K562 (cell line): ENCODE measurements at regions not wholly inside any gene's neighbourhood (a gene's known extent, or its start where the extent isn't known, plus 50 kb on each side); places are given as distances from the start of the nearest gene placed in this dataset.
A peak's percentile ranks its signal among the peaks of the same experiment; 100 is the strongest.

ENCODE experiments used
- ATAC-seq: fragments of 200-7000 bp; cut with Tn5 transposase; 3 replicates; pipeline ENCODE4 v1.9.1; 2020; ENCODE audit warnings: moderate library complexity
- BruUV-seq: library from RNA; stranded (reverse); fragments of 400-500 nt; replicated peaks from 2 replicates; lab custom pipeline; 2021; lab: Mats Ljungman, UMichigan
- CTCF ChIA-PET: fragments of 300-600 bp; formaldehyde crosslinking; extraction: SDS; loops from one replicate; lab custom pipeline; 2021; ENCODE audit warnings: low intra/inter-chr PET ratio; lab: Yijun Ruan, JAX
- POLR2A ChIA-PET: fragments of 300-600, 350-650 bp; sonication (Branson Sonifier 250); formaldehyde crosslinking; extraction: SDS; loops from one replicate; lab custom pipeline; 2021; ENCODE audit warnings: antibody characterized with exemption, inconsistent platforms; lab: Yijun Ruan, JAX
- DNase-seq, 4 experiments: peaks; one replicate each; pipeline versions ENCODE4 v3.0.0 to v3.0.0-alpha.2; 2011 to 2018; ENCODE audit warnings: low spot score in 3 of 4, mixed read lengths in 3 of 4; ENCODE audit errors: extremely low read depth in 1 of 4
- FAIRE-seq: peaks from 2 replicates; lab custom pipeline; 2011; peaks lifted over from hg19 to GRCh38; lab: Jason Lieb, UNC
- H2AFZ ChIP-seq: 2 replicates; pipeline ENCODE4 v1.6.0; 2011; ENCODE audit warnings: low read depth, low read length, control low read depth, inconsistent platforms
- H3K27ac ChIP-seq: fragments of 200-600 bp; 3 replicates; pipeline ENCODE4 v1.8.0; 2011; ENCODE audit warnings: low read depth, mild to moderate bottlenecking, control low read depth, inconsistent platforms, low read length, moderate library complexity, mixed read lengths; ENCODE audit errors: extremely low read depth
- H3K27me3 ChIP-seq, 2 experiments: fragments of 300-600 bp in 1 of 2; 2 replicates in 1 of 2; 3 replicates in 1 of 2; pipeline versions ENCODE4 v1.6.0 to v1.8.0; 2011; ENCODE audit warnings: inconsistent platforms in 2 of 2, low read length in 2 of 2, mild to moderate bottlenecking in 1 of 2, mixed read lengths in 1 of 2, moderate library complexity in 1 of 2; ENCODE audit not compliant: control insufficient read depth in 2 of 2, insufficient read depth in 2 of 2
- H3K36me3 ChIP-seq: fragments of 300-600 bp; 3 replicates; pipeline ENCODE4 v1.8.0; 2011; ENCODE audit warnings: mild to moderate bottlenecking, low read length, inconsistent platforms; ENCODE audit not compliant: control insufficient read depth, insufficient read depth
- H3K4me1 ChIP-seq, 2 experiments: fragments of 200-600 bp in 1 of 2; replicated peaks in 1 of 2; 2 replicates in 1 of 2; 3 replicates in 1 of 2; pipeline versions ENCODE4 v1.5.1 to v1.8.0; 2011; ENCODE audit warnings: inconsistent platforms in 2 of 2, low read length in 2 of 2, mild to moderate bottlenecking in 1 of 2, mixed read lengths in 1 of 2, moderate library complexity in 1 of 2; ENCODE audit not compliant: control insufficient read depth in 2 of 2, insufficient read depth in 2 of 2
- H3K4me2 ChIP-seq: 2 replicates; pipeline ENCODE4 v1.6.1; 2011; ENCODE audit warnings: low read length, control low read depth, inconsistent platforms, mixed read lengths; ENCODE audit not compliant: insufficient read depth
- H3K4me3 ChIP-seq: fragments of 200-600 bp; sonication (generic), shearing (Covaris generic); 2 replicates; pipeline ENCODE4 v1.5.1; 2016; ENCODE audit warnings: control low read depth, inconsistent platforms
- H3K79me2 ChIP-seq: fragments of 200-600 bp; 3 replicates; pipeline ENCODE4 v1.8.0; 2011; ENCODE audit warnings: low read length, inconsistent platforms; ENCODE audit not compliant: control insufficient read depth, insufficient read depth
- H3K9ac ChIP-seq, 2 experiments: 2 replicates each; pipeline versions ENCODE4 v1.6.0 to v1.6.1; 2011; ENCODE audit warnings: low read depth in 2 of 2, low read length in 2 of 2, control low read depth in 1 of 2, inconsistent platforms in 1 of 2, mild to moderate bottlenecking in 1 of 2, mixed read lengths in 1 of 2; ENCODE audit not compliant: insufficient read depth in 1 of 2
- H3K9me1 ChIP-seq: one replicate; pipeline ENCODE4 v1.6.0; 2011; ENCODE audit warnings: inconsistent platforms, mild to moderate bottlenecking, low read length, moderate library complexity; ENCODE audit not compliant: control insufficient read depth, insufficient read depth
- H3K9me3 ChIP-seq: replicated peaks from 2 replicates; pipeline ENCODE4 v1.5.1; 2011; ENCODE audit warnings: low read depth, low read length, inconsistent platforms; ENCODE audit not compliant: control insufficient read depth, insufficient read depth
- H4K20me1 ChIP-seq: replicated peaks from 2 replicates; pipeline ENCODE4 v1.6.1; 2011; ENCODE audit warnings: low read length, inconsistent platforms, mixed read lengths; ENCODE audit not compliant: control insufficient read depth, insufficient read depth
- CC2D1A ChIP-seq: fragments of 450-650 bp; IDR thresholded peaks from 2 replicates; pipeline ENCODE4 v1.6.1; 2017; ENCODE audit warnings: mild to moderate bottlenecking
- CEBPB ChIP-seq: fragments of 450-650 bp; IDR thresholded peaks from 2 replicates; pipeline ENCODE4 v1.6.1; 2016; ENCODE audit warnings: missing genetic modification characterization, missing compliant biosample characterization
- MXI1 ChIP-seq: IDR thresholded peaks from 2 replicates; pipeline ENCODE4 v1.6.1; 2011; ENCODE audit warnings: low read depth, mild to moderate bottlenecking, improper control_type of control experiment, low read length
- POLR2H ChIP-seq: IDR thresholded peaks from 2 replicates; pipeline ENCODE4 v1.6.1; 2016; ENCODE audit warnings: missing genetic modification characterization, low read depth, mild to moderate bottlenecking, control low read depth, missing compliant biosample characterization, moderate library complexity
- ZNF3 ChIP-seq: fragments of 250-450 bp; sonication (Bioruptor Pico); IDR thresholded peaks from 2 replicates; pipeline ENCODE4 v1.5.0; 2021; ENCODE audit warnings: mild to moderate bottlenecking, moderate library complexity
- WGBS: fragments of 100-300 bp; shearing (Covaris generic); methylation state at CpG from one replicate; pipeline ENCODE4 v1.1.6; 2016; ENCODE audit warnings: low coverage, mixed read lengths; ENCODE audit not compliant: insufficient coverage; ENCODE audit errors: missing lambda C conversion rate; 5-methylcytosine and 5-hydroxymethylcytosine counted together
- in situ Hi-C: fragments of 300-500 bp; cut with MboI; formaldehyde crosslinking; loops from 4 replicates; pipeline ENCODE4 v1.15.0; 2018; ENCODE audit warnings: inconsistent platforms, mixed read lengths
- intact Hi-C: fragments of 100-400 bp; cut with micrococcal nuclease; formaldehyde crosslinking; loops from 2 replicates; pipeline ENCODE4 v1.14.2; 2022
- TF ChIP-seq, protein P1 (sequence below), 2 experiments: IDR thresholded peaks; 2 replicates each; pipeline ENCODE4 v1.6.1; 2012; ENCODE audit warnings: improper control_type of control experiment in 2 of 2, low read depth in 2 of 2, low read length in 2 of 2, borderline replicate concordance in 1 of 2
- TF ChIP-seq, protein P2 (sequence below): fragments of 250-450 bp; sonication (Bioruptor Pico); IDR thresholded peaks from 2 replicates; pipeline ENCODE4 v1.8.0; 2021; ENCODE audit warnings: moderate library complexity, mild to moderate bottlenecking, inconsistent platforms

DNA sequence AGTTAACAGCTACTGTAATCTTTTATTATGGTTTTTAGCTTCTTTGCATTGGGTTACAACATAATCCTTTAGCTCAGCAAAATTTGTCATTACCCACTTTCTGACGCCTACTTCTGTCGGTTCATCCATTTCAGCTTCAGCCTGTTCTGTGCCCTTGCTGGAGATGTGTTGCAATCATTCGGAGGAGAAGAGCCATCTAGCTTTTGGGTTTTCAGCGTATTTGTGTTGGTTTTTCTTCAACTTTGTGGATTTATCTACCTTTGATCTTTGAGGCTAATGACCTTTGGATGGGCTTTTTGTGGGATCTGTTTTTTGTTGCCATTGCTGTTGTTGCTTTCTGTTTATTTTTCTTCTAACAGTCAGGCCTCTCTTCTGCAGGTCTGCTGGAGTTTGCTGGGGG lies 69.2 kb upstream of the ATXN7L3B start:
- DNase-seq = no peak
- no peaks in the 10 kb centered on the region for H3K36me3 ChIP-seq
- no peaks in the 10 kb centered on the region for H3K4me1 ChIP-seq
- in situ Hi-C loops = no loop called here
- intact Hi-C loops = no loop called here
- ChIA-PET POLR2A (no interaction called here), CTCF (no interaction called here)
- no peak for FAIRE-seq
- no peak overlapping the region for H3K4me2 ChIP-seq
- H3K27ac ChIP-seq = no peak overlapping the region
- no peaks in the 10 kb centered on the region for H3K79me2 ChIP-seq
- no peaks in the 10 kb centered on the region for H4K20me1 ChIP-seq
- H3K9me1 ChIP-seq = no peaks in the 10 kb centered on the region
- H2AFZ ChIP-seq = no peak overlapping the region
- 0 out of 2 replicates have a peak, but pooled peaks have one; percentile 21 for TF ChIP-seq CEBPB (tag)
- TF ChIP-seq, protein P1, sequence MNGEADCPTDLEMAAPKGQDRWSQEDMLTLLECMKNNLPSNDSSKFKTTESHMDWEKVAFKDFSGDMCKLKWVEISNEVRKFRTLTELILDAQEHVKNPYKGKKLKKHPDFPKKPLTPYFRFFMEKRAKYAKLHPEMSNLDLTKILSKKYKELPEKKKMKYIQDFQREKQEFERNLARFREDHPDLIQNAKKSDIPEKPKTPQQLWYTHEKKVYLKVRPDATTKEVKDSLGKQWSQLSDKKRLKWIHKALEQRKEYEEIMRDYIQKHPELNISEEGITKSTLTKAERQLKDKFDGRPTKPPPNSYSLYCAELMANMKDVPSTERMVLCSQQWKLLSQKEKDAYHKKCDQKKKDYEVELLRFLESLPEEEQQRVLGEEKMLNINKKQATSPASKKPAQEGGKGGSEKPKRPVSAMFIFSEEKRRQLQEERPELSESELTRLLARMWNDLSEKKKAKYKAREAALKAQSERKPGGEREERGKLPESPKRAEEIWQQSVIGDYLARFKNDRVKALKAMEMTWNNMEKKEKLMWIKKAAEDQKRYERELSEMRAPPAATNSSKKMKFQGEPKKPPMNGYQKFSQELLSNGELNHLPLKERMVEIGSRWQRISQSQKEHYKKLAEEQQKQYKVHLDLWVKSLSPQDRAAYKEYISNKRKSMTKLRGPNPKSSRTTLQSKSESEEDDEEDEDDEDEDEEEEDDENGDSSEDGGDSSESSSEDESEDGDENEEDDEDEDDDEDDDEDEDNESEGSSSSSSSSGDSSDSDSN (IDR thresholded peaks at IDR 0.05; ENCODE audit: borderline replicate concordance in 1 of 2, low read depth in 2 of 2, low read length in 2 of 2) = no peak
- no peak overlapping the region for H3K9ac ChIP-seq
- BruUV-seq = no TSS peak
- 10% methylated on average over 4 of the region's 4 CpGs for WGBS
- no peak overlapping the region for H3K4me3 ChIP-seq
- H3K9me3 ChIP-seq = no peaks in the 10 kb centered on the region
- ATAC-seq = no peak
- no peaks in the 10 kb centered on the region for H3K27me3 ChIP-seq

DNA sequence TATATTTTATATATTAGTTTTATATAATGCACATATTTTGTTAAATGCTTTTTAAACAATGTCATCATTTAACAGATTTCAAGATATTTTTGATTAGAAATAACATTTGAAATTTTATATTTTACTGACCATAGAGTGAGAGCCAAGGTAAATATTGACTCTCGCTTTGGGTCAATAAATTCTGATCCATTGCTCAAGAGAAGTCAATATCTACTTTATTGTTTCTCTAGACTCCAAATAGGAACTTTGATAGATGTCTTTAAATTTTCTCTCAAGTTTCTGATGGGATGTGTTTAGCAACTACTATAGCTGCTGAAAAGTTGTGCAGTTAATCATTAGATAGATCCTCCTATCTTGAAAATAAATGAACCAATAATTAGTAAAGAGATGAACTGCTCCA lies 61.4 kb upstream of the ATXN7L3B start:
- Histone ChIP-seq H3K9me3 (no peaks in the 10 kb centered on the region), H3K9me1 (no peaks in the 10 kb centered on the region), H3K9ac (no peak overlapping the region)
- CTCF ChIA-PET = no interaction called here
- intact Hi-C loops = no loop called here
- TF ChIP-seq, protein P2, sequence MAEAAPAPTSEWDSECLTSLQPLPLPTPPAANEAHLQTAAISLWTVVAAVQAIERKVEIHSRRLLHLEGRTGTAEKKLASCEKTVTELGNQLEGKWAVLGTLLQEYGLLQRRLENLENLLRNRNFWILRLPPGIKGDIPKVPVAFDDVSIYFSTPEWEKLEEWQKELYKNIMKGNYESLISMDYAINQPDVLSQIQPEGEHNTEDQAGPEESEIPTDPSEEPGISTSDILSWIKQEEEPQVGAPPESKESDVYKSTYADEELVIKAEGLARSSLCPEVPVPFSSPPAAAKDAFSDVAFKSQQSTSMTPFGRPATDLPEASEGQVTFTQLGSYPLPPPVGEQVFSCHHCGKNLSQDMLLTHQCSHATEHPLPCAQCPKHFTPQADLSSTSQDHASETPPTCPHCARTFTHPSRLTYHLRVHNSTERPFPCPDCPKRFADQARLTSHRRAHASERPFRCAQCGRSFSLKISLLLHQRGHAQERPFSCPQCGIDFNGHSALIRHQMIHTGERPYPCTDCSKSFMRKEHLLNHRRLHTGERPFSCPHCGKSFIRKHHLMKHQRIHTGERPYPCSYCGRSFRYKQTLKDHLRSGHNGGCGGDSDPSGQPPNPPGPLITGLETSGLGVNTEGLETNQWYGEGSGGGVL = no peak
- no peak for TF ChIP-seq MXI1
- no peak for TF ChIP-seq CC2D1A
- no peak for TF ChIP-seq ZNF3 (CRISPR knock-in tag)
- no peak for TF ChIP-seq POLR2H (tag)
- TF ChIP-seq, all 486 proteins: peak for 0
- H2AFZ ChIP-seq = no peak overlapping the region
- POLR2A ChIA-PET = no interaction called here
- H3K27ac ChIP-seq = no peak overlapping the region
- no peaks in the 10 kb centered on the region for H3K27me3 ChIP-seq
- ATAC-seq (no peak), DNase-seq (no peak), FAIRE-seq (no peak)
- H3K79me2 ChIP-seq = no peaks in the 10 kb centered on the region
- in situ Hi-C loops = no loop called here
- H3K4me1 ChIP-seq = no peaks in the 10 kb centered on the region
- H4K20me1 ChIP-seq = no peaks in the 10 kb centered on the region
- no peak overlapping the region for H3K4me3 ChIP-seq
- 5% methylated on average over 1 of the region's 1 CpG for WGBS
- no peak overlapping the region for H3K4me2 ChIP-seq
- no peaks in the 10 kb centered on the region for H3K36me3 ChIP-seq
- no TSS peak for BruUV-seq
